K562 (cell line): ENCODE measurements at regions not wholly inside any gene's neighbourhood (a gene's known extent, or its start where the extent isn't known, plus 50 kb on each side); places are given as distances from the start of the nearest gene placed in this dataset.

ENCODE experiments used
- FOXA3 ChIP-seq, 2 experiments: fragments of 450-650 bp in 1 of 2; sonication (generic) in 1 of 2; formaldehyde crosslinking; IDR thresholded peaks in 1 of 2; conservative IDR thresholded peaks in 1 of 2; 2 replicates each; pipeline versions ENCODE4 v1.4.0 to v1.8.0; 2020 to 2022; ENCODE audit warnings: mild to moderate bottlenecking in 2 of 2, missing genetic modification reagents in 1 of 2
- GABPB1 ChIP-seq: sonication (generic); formaldehyde crosslinking; IDR thresholded peaks from 2 replicates; pipeline ENCODE4 v1.8.0; 2022; ENCODE audit warnings: mild to moderate bottlenecking, missing genetic modification reagents
- MEIS2 ChIP-seq: fragments of 450-650 bp; IDR thresholded peaks from 2 replicates; pipeline ENCODE4 v1.6.1; 2014; ENCODE audit warnings: mild to moderate bottlenecking; ENCODE audit not compliant: partially characterized antibody
- NR2F6 ChIP-seq: fragments of 450-650 bp; formaldehyde crosslinking; IDR thresholded peaks from 2 replicates; pipeline ENCODE4 v1.4.0; 2020; ENCODE audit warnings: mild to moderate bottlenecking
- PYGO2 ChIP-seq: fragments of 450-650 bp; IDR thresholded peaks from 2 replicates; pipeline ENCODE4 v1.6.1; 2016; ENCODE audit warnings: mild to moderate bottlenecking, missing genetic modification characterization, moderate library complexity, missing compliant biosample characterization
- RAD21 ChIP-seq, 2 experiments: fragments of 250-450 bp in 1 of 2; fragments of 450-650 bp in 1 of 2; sonication (Bioruptor Pico) in 1 of 2; formaldehyde crosslinking in 1 of 2; IDR thresholded peaks in 1 of 2; conservative IDR thresholded peaks in 1 of 2; 2 replicates each; pipeline versions ENCODE4 v1.4.0 to v1.8.0; 2020 to 2022; ENCODE audit warnings: mild to moderate bottlenecking in 2 of 2, moderate library complexity in 1 of 2
- RBM15 ChIP-seq: fragments of 200-400 bp; formaldehyde crosslinking; IDR thresholded peaks from 2 replicates; pipeline ENCODE4 v1.6.1; 2018; ENCODE audit warnings: mild to moderate bottlenecking, low read length, moderate library complexity; ENCODE audit not compliant: insufficient read depth
- REST ChIP-seq, 2 experiments: fragments of 450-650 bp; formaldehyde crosslinking in 1 of 2; IDR thresholded peaks; 2 replicates each; pipeline versions ENCODE4 v1.4.0 to v1.6.1; 2014 to 2020; ENCODE audit warnings: mild to moderate bottlenecking in 2 of 2, borderline replicate concordance in 1 of 2, low read depth in 1 of 2
- SMC3 ChIP-seq: conservative IDR thresholded peaks from 2 replicates; pipeline ENCODE4 v1.6.1; 2011; ENCODE audit warnings: low read depth, low read length, improper control_type of control experiment; ENCODE audit not compliant: insufficient read depth
- ZNF121 ChIP-seq: sonication (generic); formaldehyde crosslinking; conservative IDR thresholded peaks from 2 replicates; pipeline ENCODE4 v1.8.0; 2022; ENCODE audit warnings: missing genetic modification reagents
- TF ChIP-seq, protein P1 (sequence below), 3 experiments: IDR thresholded peaks in 2 of 3; conservative IDR thresholded peaks in 1 of 3; 2 replicates each; pipeline ENCODE4 v1.5.1; 2011 to 2012; ENCODE audit warnings: low read length in 3 of 3, mild to moderate bottlenecking in 3 of 3, control low read depth in 2 of 3, improper control_type of control experiment in 1 of 3, inconsistent platforms in 1 of 3, low read depth in 1 of 3, mixed read lengths in 1 of 3, moderate library complexity in 1 of 3; ENCODE audit not compliant: insufficient read depth in 2 of 3

DNA sequence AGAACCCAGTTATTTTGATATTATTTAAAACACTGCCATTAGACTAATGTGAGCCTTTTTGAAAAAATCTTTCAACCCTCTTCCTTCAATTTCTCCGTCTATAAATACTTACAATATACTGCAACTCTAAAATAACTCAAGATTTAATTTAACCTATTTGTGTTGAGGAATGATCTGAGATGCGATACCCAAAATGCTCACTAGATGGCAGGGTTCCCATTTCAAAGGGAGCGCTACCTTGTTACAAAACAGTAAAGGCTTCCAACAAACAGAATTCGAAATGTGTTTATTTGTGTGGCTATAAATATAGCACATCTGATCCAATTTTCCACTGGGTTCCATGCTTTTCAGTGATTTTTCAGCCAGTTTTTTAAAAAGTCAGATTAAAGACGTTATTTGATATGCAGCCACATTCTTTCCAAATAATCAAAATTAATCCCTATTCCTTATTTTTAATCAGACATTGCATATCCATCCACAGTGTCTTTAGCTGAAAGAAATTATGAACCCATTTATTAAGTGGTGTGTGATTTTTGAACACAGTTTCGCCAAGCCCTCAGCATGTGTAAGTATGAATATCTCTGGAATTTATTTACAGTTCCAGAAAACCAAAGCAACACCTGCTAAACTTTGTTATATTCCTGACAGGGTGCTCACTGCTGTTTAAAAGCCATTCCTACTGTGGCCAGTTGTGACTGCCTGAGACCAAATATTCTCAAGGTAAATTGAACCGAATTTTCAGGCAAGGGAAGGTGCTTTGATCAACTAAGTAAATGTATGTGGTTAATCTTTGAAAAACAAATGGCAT lies 668.0 kb upstream of the LCORL start (continued):
- TF ChIP-seq RBM15 (no peak), RAD21 (CRISPR knock-in tag; conservative IDR thresholded peaks at IDR 0.05 in 1 of 2, IDR thresholded peaks at IDR 0.05 in 1 of 2) (peak; percentile 72 to 83), MEIS2 (no peak), NR2F6 (CRISPR knock-in tag) (no peak), PYGO2 (tag) (no peak), GABPB1 (CRISPR knock-in tag) (no peak), ZNF121 (CRISPR knock-in tag) (no peak), REST (IDR thresholded peaks at IDR 0.05; ENCODE audit: borderline replicate concordance) (peak; percentile 66; the same call in 1 of the 2 replicates), REST (CRISPR knock-in tag; IDR thresholded peaks at IDR 0.05; ENCODE audit: low read depth) (no peak), FOXA3 (CRISPR knock-in tag; conservative IDR thresholded peaks at IDR 0.05 in 1 of 2, IDR thresholded peaks at IDR 0.05 in 1 of 2) (no peak), SMC3 (peak; percentile 52; the same call in 1 of the 2 replicates)
- TF ChIP-seq, protein P1, sequence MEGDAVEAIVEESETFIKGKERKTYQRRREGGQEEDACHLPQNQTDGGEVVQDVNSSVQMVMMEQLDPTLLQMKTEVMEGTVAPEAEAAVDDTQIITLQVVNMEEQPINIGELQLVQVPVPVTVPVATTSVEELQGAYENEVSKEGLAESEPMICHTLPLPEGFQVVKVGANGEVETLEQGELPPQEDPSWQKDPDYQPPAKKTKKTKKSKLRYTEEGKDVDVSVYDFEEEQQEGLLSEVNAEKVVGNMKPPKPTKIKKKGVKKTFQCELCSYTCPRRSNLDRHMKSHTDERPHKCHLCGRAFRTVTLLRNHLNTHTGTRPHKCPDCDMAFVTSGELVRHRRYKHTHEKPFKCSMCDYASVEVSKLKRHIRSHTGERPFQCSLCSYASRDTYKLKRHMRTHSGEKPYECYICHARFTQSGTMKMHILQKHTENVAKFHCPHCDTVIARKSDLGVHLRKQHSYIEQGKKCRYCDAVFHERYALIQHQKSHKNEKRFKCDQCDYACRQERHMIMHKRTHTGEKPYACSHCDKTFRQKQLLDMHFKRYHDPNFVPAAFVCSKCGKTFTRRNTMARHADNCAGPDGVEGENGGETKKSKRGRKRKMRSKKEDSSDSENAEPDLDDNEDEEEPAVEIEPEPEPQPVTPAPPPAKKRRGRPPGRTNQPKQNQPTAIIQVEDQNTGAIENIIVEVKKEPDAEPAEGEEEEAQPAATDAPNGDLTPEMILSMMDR (IDR thresholded peaks at IDR 0.05 in 2 of 3, conservative IDR thresholded peaks at IDR 0.05 in 1 of 3; ENCODE audit: insufficient read depth in 2 of 3, low read depth in 1 of 3, low read length in 3 of 3) = peak; percentile 50 to 77 (median 59)
- TF ChIP-seq, all 486 proteins: peak for 6
